OCI-LY7 (cell line): ENCODE measurements at regions not wholly inside any gene's neighbourhood (a gene's known extent, or its start where the extent isn't known, plus 50 kb on each side); places are given as distances from the start of the nearest gene placed in this dataset.

ENCODE experiments used
- CTCF ChIP-seq: fragments of 200-600 bp; sonication (generic); conservative IDR thresholded peaks from 2 replicates; pipeline ENCODE4 v1.5.1; 2014; ENCODE audit warnings: mild to moderate bottlenecking, antibody characterized with exemption, low read length, moderate library complexity, mixed read lengths
- EZH2phosphoT487 ChIP-seq: fragments of 200-600 bp; sonication (generic); IDR thresholded peaks from 2 replicates; pipeline ENCODE4 v1.6.1; 2018; ENCODE audit warnings: low read depth, borderline replicate concordance, mild to moderate bottlenecking, mixed run types, antibody characterized with exemption, low read length, moderate library complexity, mixed read lengths

GRCh38 chr7:17236171-17236570 is 62.3 kb upstream of the AHR start:
- TF ChIP-seq CTCF (no peak), EZH2phosphoT487 (no peak)
